ENCODE measurements at regions not wholly inside any gene's neighbourhood (a gene's known extent, or its start where the extent isn't known, plus 50 kb on each side); places are given as distances from the start of the nearest gene placed in this dataset.
"Not testable (repeated sequence)": the region's sequence is repeated elsewhere in the genome, so short reads cannot be mapped to it uniquely, and the experiment has no call there.

- no peaks in the 10 kb centered on the region for H3K27me3 Mint-ChIP-seq
- ATAC-seq (ENCODE audit: low read depth in 2 of 2) (no peak), DNase-seq (no peak)
- no peak overlapping the region for H3K27ac Mint-ChIP-seq
- peaks cover 88% of the 10 kb centered on the region for H3K36me3 ChIP-seq (ENCODE audit: control insufficient read depth, insufficient read depth, low read length)
- H3K4me1 ChIP-seq (ENCODE audit: control insufficient read depth, insufficient read depth, low read length, poor library complexity, severe bottlenecking): no peaks in the 10 kb centered on the region
- H3K4me3 ChIP-seq (ENCODE audit: low read depth, low read length): no peak overlapping the region
- peaks cover 55% of the 10 kb centered on the region for H3K36me3 Mint-ChIP-seq
- H3K27me3 ChIP-seq (ENCODE audit: control insufficient read depth, insufficient read depth, low read length): no peaks in the 10 kb centered on the region
- H3K9me3 Mint-ChIP-seq: no peaks in the 10 kb centered on the region
- no peak overlapping the region for H3K4me3 Mint-ChIP-seq
- no peak overlapping the region for H3K27ac ChIP-seq (ENCODE audit: insufficient read depth, low read length, poor library complexity, severe bottlenecking)
- no peaks in the 10 kb centered on the region for H3K9me3 ChIP-seq (ENCODE audit: control insufficient read depth in 2 of 2, low read length in 2 of 2)
- peaks cover 0 to 8% (median 4%) of the 10 kb centered on the region in 4 donors for H3K4me1 Mint-ChIP-seq
Measured at GRCh38 chr6:144519426-144519825, 234.3 kb downstream of the UTRN start.

GRCh38 chr6:144528743-144529425 lies 243.7 kb downstream of the UTRN start:
- Mint-ChIP-seq H3K27me3 (no peaks in the 10 kb centered on the region), H3K4me3 (no peak overlapping the region), H3K4me1 (peaks cover 4 to 17% (median 11%) of the 10 kb centered on the region in 4 donors), H3K9me3 (peaks cover 0 to 2% (median 0%) of the 10 kb centered on the region in 7 donors), H3K27ac (no peak overlapping the region), H3K36me3 (peaks cover 75% of the 10 kb centered on the region)
- Histone ChIP-seq H3K27ac (ENCODE audit: insufficient read depth, low read length, poor library complexity, severe bottlenecking) (no peak overlapping the region), H3K27me3 (ENCODE audit: control insufficient read depth, insufficient read depth, low read length) (no peaks in the 10 kb centered on the region), H3K9me3 (ENCODE audit: control insufficient read depth in 2 of 2, low read length in 2 of 2) (no peaks in the 10 kb centered on the region), H3K36me3 (ENCODE audit: control insufficient read depth, insufficient read depth, low read length) (peaks cover 90% of the 10 kb centered on the region), H3K4me3 (ENCODE audit: low read depth, low read length) (no peak overlapping the region), H3K4me1 (ENCODE audit: control insufficient read depth, insufficient read depth, low read length, poor library complexity, severe bottlenecking) (no peaks in the 10 kb centered on the region)
- no peak for ATAC-seq (ENCODE audit: low read depth in 2 of 2)
- no peak for DNase-seq

- Mint-ChIP-seq H3K27me3 (no peaks in the 10 kb centered on the region), H3K9me3 (peaks cover 0 to 2% (median 0%) of the 10 kb centered on the region in 7 donors), H3K4me1 (peaks cover 3 to 14% (median 10%) of the 10 kb centered on the region in 4 donors), H3K4me3 (no peak overlapping the region), H3K36me3 (peaks cover 75% of the 10 kb centered on the region), H3K27ac (no peak overlapping the region)
- Histone ChIP-seq H3K27me3 (ENCODE audit: control insufficient read depth, insufficient read depth, low read length) (no peaks in the 10 kb centered on the region), H3K36me3 (ENCODE audit: control insufficient read depth, insufficient read depth, low read length) (peaks cover 91% of the 10 kb centered on the region), H3K27ac (ENCODE audit: insufficient read depth, low read length, poor library complexity, severe bottlenecking) (no peak overlapping the region), H3K9me3 (ENCODE audit: control insufficient read depth in 2 of 2, low read length in 2 of 2) (no peaks in the 10 kb centered on the region), H3K4me1 (ENCODE audit: control insufficient read depth, insufficient read depth, low read length, poor library complexity, severe bottlenecking) (no peaks in the 10 kb centered on the region), H3K4me3 (ENCODE audit: low read depth, low read length) (no peak overlapping the region)
- no peak for DNase-seq
- ATAC-seq (ENCODE audit: low read depth in 2 of 2): no peak
Measured at GRCh38 chr6:144530118-144530517, 245.0 kb downstream of the UTRN start.

- not testable (repeated sequence) for H3K27me3 ChIP-seq (ENCODE audit: control insufficient read depth, insufficient read depth, low read length); H3K9me3 Mint-ChIP-seq; H3K4me1 ChIP-seq (ENCODE audit: control insufficient read depth, insufficient read depth, low read length, poor library complexity, severe bottlenecking); H3K9me3 ChIP-seq (ENCODE audit: control insufficient read depth in 2 of 2, low read length in 2 of 2); ATAC-seq (ENCODE audit: low read depth in 2 of 2); H3K27ac ChIP-seq (ENCODE audit: insufficient read depth, low read length, poor library complexity, severe bottlenecking); H3K4me3 ChIP-seq (ENCODE audit: low read depth, low read length); DNase-seq; H3K27ac Mint-ChIP-seq; H3K27me3 Mint-ChIP-seq; H3K4me3 Mint-ChIP-seq
- H3K4me1 Mint-ChIP-seq: peaks cover 3 to 10% (median 5%) of the 10 kb centered on the region in 4 donors
- peaks cover 75% of the 10 kb centered on the region for H3K36me3 ChIP-seq (ENCODE audit: control insufficient read depth, insufficient read depth, low read length)
- peaks cover 68% of the 10 kb centered on the region for H3K36me3 Mint-ChIP-seq
Measured at GRCh38 chr6:144532238-144532637, 247.1 kb downstream of the UTRN start.

DNA sequence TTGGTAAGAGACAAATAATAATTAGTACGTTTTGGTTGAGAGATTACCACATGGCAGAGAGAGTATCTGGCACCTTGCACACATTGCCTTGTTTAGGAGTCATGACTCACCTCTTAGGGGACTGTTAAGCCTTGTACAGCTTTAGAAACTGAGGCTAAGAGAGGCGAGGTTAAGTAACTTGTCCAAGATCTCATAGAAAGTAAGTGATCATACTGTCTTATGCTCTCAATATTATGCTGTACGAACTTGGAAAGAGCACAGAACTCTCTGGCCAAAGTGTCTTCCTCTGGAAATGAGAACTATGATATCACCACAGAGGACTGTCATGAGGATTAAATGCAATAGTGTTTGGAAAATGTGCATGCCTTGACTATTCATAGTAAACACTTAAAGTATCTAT lies 249.0 kb downstream of the UTRN start:
- H3K27ac ChIP-seq (ENCODE audit: insufficient read depth, low read length, poor library complexity, severe bottlenecking): no peak overlapping the region
- ATAC-seq (ENCODE audit: low read depth in 2 of 2) (no peak), DNase-seq (no peak)
- H3K36me3 ChIP-seq (ENCODE audit: control insufficient read depth, insufficient read depth, low read length): peaks cover 70% of the 10 kb centered on the region
- Mint-ChIP-seq H3K27ac (no peak overlapping the region), H3K9me3 (peaks cover 0 to 2% (median 0%) of the 10 kb centered on the region in 7 donors), H3K36me3 (peaks cover 58% of the 10 kb centered on the region), H3K4me1 (peaks cover 3 to 6% (median 4%) of the 10 kb centered on the region in 4 donors), H3K4me3 (no peak overlapping the region), H3K27me3 (no peaks in the 10 kb centered on the region)
- no peaks in the 10 kb centered on the region for H3K27me3 ChIP-seq (ENCODE audit: control insufficient read depth, insufficient read depth, low read length)
- H3K4me3 ChIP-seq (ENCODE audit: low read depth, low read length): no peak overlapping the region
- no peaks in the 10 kb centered on the region for H3K4me1 ChIP-seq (ENCODE audit: control insufficient read depth, insufficient read depth, low read length, poor library complexity, severe bottlenecking)
- H3K9me3 ChIP-seq (ENCODE audit: control insufficient read depth in 2 of 2, low read length in 2 of 2): no peaks in the 10 kb centered on the region

DNA sequence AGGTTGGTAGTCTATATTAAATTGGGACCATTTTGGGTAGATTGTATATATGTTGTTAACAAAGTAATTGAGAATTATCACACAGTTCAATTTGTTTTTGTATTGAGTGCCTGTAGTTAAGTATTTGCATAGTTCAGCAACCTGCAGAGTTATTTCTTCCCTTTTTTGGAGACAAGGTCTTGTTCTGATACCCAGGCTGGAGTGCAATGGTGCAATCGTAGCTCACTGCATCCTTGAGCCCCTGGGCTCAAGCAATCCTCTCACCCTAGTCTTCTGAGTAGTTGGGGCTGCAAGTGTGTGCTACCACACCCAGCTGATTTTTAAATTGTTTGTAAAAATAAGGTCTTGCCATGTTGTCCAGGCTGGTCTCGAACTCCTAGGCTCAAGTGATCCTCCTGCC lies 250.5 kb downstream of the UTRN start:
- H3K27me3 Mint-ChIP-seq: no peaks in the 10 kb centered on the region
- ATAC-seq (ENCODE audit: low read depth in 2 of 2) (no peak), DNase-seq (no peak)
- no peaks in the 10 kb centered on the region for H3K4me1 ChIP-seq (ENCODE audit: control insufficient read depth, insufficient read depth, low read length, poor library complexity, severe bottlenecking)
- no peak overlapping the region for H3K27ac ChIP-seq (ENCODE audit: insufficient read depth, low read length, poor library complexity, severe bottlenecking)
- no peak overlapping the region for H3K4me3 Mint-ChIP-seq
- H3K4me3 ChIP-seq (ENCODE audit: low read depth, low read length): no peak overlapping the region
- H3K9me3 ChIP-seq (ENCODE audit: control insufficient read depth in 2 of 2, low read length in 2 of 2): no peaks in the 10 kb centered on the region
- H3K27ac Mint-ChIP-seq: peak overlapping the region in 1 of 3 donors; percentile 1
- peaks cover 56% of the 10 kb centered on the region for H3K36me3 Mint-ChIP-seq
- H3K36me3 ChIP-seq (ENCODE audit: control insufficient read depth, insufficient read depth, low read length): peaks cover 72% of the 10 kb centered on the region
- peaks cover 0 to under 1% (median 0%) of the 10 kb centered on the region in 7 donors for H3K9me3 Mint-ChIP-seq
- no peaks in the 10 kb centered on the region for H3K27me3 ChIP-seq (ENCODE audit: control insufficient read depth, insufficient read depth, low read length)
- peaks cover 0 to 8% (median 5%) of the 10 kb centered on the region in 4 donors for H3K4me1 Mint-ChIP-seq

- peaks cover 72% of the 10 kb centered on the region for H3K36me3 ChIP-seq (ENCODE audit: control insufficient read depth, insufficient read depth, low read length)
- peak overlapping the region in 1 of 3 donors; percentile 1 for H3K27ac Mint-ChIP-seq
Measured at GRCh38 chr6:144536079-144536478, 250.9 kb downstream of the UTRN start.

More at GRCh38 chr6:144536079-144536478, 250.9 kb downstream of the UTRN start:
- DNase-seq (no peak), ATAC-seq (ENCODE audit: low read depth in 2 of 2) (no peak)
- Histone ChIP-seq H3K4me1 (ENCODE audit: control insufficient read depth, insufficient read depth, low read length, poor library complexity, severe bottlenecking) (no peaks in the 10 kb centered on the region), H3K27me3 (ENCODE audit: control insufficient read depth, insufficient read depth, low read length) (no peaks in the 10 kb centered on the region), H3K4me3 (ENCODE audit: low read depth, low read length) (no peak overlapping the region), H3K9me3 (ENCODE audit: control insufficient read depth in 2 of 2, low read length in 2 of 2) (no peaks in the 10 kb centered on the region), H3K27ac (ENCODE audit: insufficient read depth, low read length, poor library complexity, severe bottlenecking) (no peak overlapping the region)
- H3K4me3 Mint-ChIP-seq: no peak overlapping the region
- H3K9me3 Mint-ChIP-seq: no peaks in the 10 kb centered on the region
- peaks cover 55% of the 10 kb centered on the region for H3K36me3 Mint-ChIP-seq
- H3K4me1 Mint-ChIP-seq: peaks cover 0 to 7% (median 5%) of the 10 kb centered on the region in 4 donors
- no peaks in the 10 kb centered on the region for H3K27me3 Mint-ChIP-seq
